Stomach smooth muscle (tissue), 2 donors: ENCODE measurements at regions not wholly inside any gene's neighbourhood (a gene's known extent, or its start where the extent isn't known, plus 50 kb on each side); places are given as distances from the start of the nearest gene placed in this dataset.

Source experiments
- H3K27ac ChIP-seq: one replicate; pipeline ENCODE4 v1.7.0; 2013; ENCODE audit warnings: mild to moderate bottlenecking, low read length, inconsistent platforms
- H3K27me3 ChIP-seq, 2 donors: one replicate each; pipeline ENCODE4 v1.7.0; 2013; ENCODE audit warnings: low read length in 2 of 2; ENCODE audit not compliant: insufficient read depth in 2 of 2, control insufficient read depth in 1 of 2
- H3K36me3 ChIP-seq, 2 donors: one replicate each; pipeline ENCODE4 v1.7.0; 2013; ENCODE audit warnings: low read length in 2 of 2; ENCODE audit not compliant: control insufficient read depth in 2 of 2, insufficient read depth in 2 of 2
- H3K4me1 ChIP-seq: one replicate; pipeline ENCODE4 v1.7.0; 2013; ENCODE audit warnings: low read length; ENCODE audit not compliant: control insufficient read depth, insufficient read depth
- H3K4me3 ChIP-seq, 2 donors: one replicate each; pipeline ENCODE4 v1.7.0; 2013; ENCODE audit warnings: low read length in 2 of 2
- H3K9ac ChIP-seq, 2 donors: one replicate each; pipeline ENCODE4 v1.7.0; 2013; ENCODE audit warnings: low read length in 2 of 2, mild to moderate bottlenecking in 1 of 2
- H3K9me3 ChIP-seq, 2 donors: one replicate each; pipeline ENCODE4 v1.7.0; 2013; ENCODE audit warnings: low read length in 2 of 2; ENCODE audit not compliant: control insufficient read depth in 2 of 2
- donor health status: healthy.
- donor health status: Pancreatic carcinoma.

GRCh38 chr18:42185486-42185885 lies 230.5 kb downstream of the PIK3C3 start:
- Histone ChIP-seq H3K36me3 (no peaks in the 10 kb centered on the region), H3K27me3 (no peaks in the 10 kb centered on the region), H3K4me3 (no peak overlapping the region), H3K9me3 (peaks cover 0 to 2% of the 10 kb centered on the region in 2 donors), H3K27ac (no peak overlapping the region), H3K9ac (no peak overlapping the region), H3K4me1 (no peaks in the 10 kb centered on the region)

- no peak overlapping the region for H3K27ac ChIP-seq
- no peaks in the 10 kb centered on the region for H3K27me3 ChIP-seq
- H3K4me1 ChIP-seq = no peaks in the 10 kb centered on the region
- peaks cover 0 to 2% of the 10 kb centered on the region in 2 donors for H3K9me3 ChIP-seq
- H3K36me3 ChIP-seq = no peaks in the 10 kb centered on the region
- H3K4me3 ChIP-seq = no peak overlapping the region
- no peak overlapping the region for H3K9ac ChIP-seq
Measured at GRCh38 chr18:42187611-42188380, 232.8 kb downstream of the PIK3C3 start.

DNA sequence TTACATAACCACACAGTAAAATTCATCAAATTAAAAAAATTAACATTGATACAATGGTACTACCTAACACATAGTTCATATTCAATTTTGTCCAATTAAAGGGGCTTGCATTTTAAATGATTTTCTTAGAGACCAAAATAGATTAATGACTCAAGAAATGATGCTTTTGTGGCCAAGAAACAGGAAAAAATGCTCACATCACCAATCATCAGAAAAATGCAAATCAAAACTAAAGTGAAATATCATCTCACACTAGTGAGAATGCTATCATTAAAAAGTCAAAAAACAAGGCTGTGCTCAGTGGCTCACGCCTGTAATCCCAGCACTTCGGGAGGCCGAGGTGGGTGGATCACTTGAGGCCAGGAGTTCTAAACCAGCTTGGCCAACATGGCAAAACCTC lies 235.6 kb downstream of the PIK3C3 start:
- no peaks in the 10 kb centered on the region for H3K27me3 ChIP-seq
- no peaks in the 10 kb centered on the region for H3K9me3 ChIP-seq
- H3K9ac ChIP-seq = no peak overlapping the region
- no peaks in the 10 kb centered on the region for H3K36me3 ChIP-seq
- no peaks in the 10 kb centered on the region for H3K4me1 ChIP-seq
- H3K4me3 ChIP-seq = no peak overlapping the region
- H3K27ac ChIP-seq = no peak overlapping the region

- no peaks in the 10 kb centered on the region for H3K36me3 ChIP-seq
- H3K27me3 ChIP-seq = no peaks in the 10 kb centered on the region
- H3K4me3 ChIP-seq = no peak overlapping the region
- no peaks in the 10 kb centered on the region for H3K4me1 ChIP-seq
- H3K9me3 ChIP-seq = no peaks in the 10 kb centered on the region
- no peak overlapping the region for H3K9ac ChIP-seq
- H3K27ac ChIP-seq = no peak overlapping the region
Measured at GRCh38 chr18:42192251-42193248, 237.5 kb downstream of the PIK3C3 start.

GRCh38 chr18:42196651-42197050 lies 241.6 kb downstream of the PIK3C3 start:
- H3K27me3 ChIP-seq = no peaks in the 10 kb centered on the region
- no peak overlapping the region for H3K27ac ChIP-seq
- no peaks in the 10 kb centered on the region for H3K4me1 ChIP-seq

GRCh38 chr18:42201137-42201536 lies 246.1 kb downstream of the PIK3C3 start:
- no peaks in the 10 kb centered on the region for H3K27me3 ChIP-seq
- no peaks in the 10 kb centered on the region for H3K4me1 ChIP-seq
- H3K36me3 ChIP-seq = no peaks in the 10 kb centered on the region
- no peaks in the 10 kb centered on the region for H3K9me3 ChIP-seq
- no peak overlapping the region for H3K4me3 ChIP-seq
- H3K9ac ChIP-seq = no peak overlapping the region
- H3K27ac ChIP-seq = no peak overlapping the region

More at GRCh38 chr18:42196651-42197050, 241.6 kb downstream of the PIK3C3 start:
- Histone ChIP-seq H3K36me3 (no peaks in the 10 kb centered on the region), H3K9ac (no peak overlapping the region), H3K4me3 (no peak overlapping the region), H3K9me3 (no peaks in the 10 kb centered on the region)

GRCh38 chr18:42211201-42211600 lies 256.2 kb downstream of the PIK3C3 start:
- no peak overlapping the region for H3K9ac ChIP-seq
- no peak overlapping the region for H3K4me3 ChIP-seq
- H3K9me3 ChIP-seq = no peaks in the 10 kb centered on the region
- H3K27me3 ChIP-seq = no peaks in the 10 kb centered on the region
- no peaks in the 10 kb centered on the region for H3K4me1 ChIP-seq
- no peaks in the 10 kb centered on the region for H3K36me3 ChIP-seq
- H3K27ac ChIP-seq = no peak overlapping the region

DNA sequence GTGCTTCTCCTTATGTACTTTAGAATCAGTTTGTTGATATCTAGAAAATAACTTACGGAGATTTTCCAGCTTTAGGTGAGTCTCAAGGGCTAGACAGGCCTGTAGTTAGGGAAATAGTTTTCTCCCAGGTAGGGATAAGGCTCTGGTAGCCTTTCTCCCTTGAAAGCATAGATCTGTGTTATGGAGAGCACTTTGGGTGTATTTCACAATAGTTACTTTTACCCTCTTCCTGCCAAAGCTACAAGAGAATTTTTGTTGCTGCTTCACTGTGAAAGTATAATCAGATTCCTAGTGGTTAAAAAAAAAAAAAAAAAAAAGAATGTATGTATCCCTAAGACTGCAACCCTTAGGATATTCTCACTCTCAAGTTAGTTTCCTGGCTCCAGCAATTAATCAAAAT lies 267.5 kb downstream of the PIK3C3 start:
- H3K9me3 ChIP-seq = no peaks in the 10 kb centered on the region
- H3K4me1 ChIP-seq = no peaks in the 10 kb centered on the region
- no peaks in the 10 kb centered on the region for H3K36me3 ChIP-seq
- H3K4me3 ChIP-seq = no peak overlapping the region
- H3K27ac ChIP-seq = no peak overlapping the region
- H3K9ac ChIP-seq = no peak overlapping the region
- no peaks in the 10 kb centered on the region for H3K27me3 ChIP-seq

DNA sequence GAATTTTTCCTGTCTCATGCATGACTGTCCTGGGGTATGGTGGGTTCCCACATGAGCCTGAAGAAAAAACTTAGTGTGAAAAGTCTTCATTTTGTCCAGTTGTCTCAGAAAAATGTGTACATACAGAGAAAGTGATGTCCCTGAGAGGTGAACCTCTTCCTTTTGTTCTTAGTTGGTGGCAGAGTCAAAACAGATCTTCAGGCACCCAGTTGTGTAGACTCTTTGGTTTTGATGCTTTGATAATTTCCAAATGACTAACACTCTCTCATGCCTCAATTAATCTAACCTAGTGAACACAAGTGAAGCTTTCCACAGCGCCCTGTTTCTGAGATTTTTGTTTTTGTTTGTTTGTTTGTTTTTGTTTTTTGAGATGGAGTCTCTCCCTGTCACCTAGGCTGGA lies 273.5 kb downstream of the PIK3C3 start:
- Histone ChIP-seq H3K9ac (no peak overlapping the region), H3K27me3 (no peaks in the 10 kb centered on the region), H3K36me3 (no peaks in the 10 kb centered on the region), H3K4me3 (no peak overlapping the region), H3K27ac (no peak overlapping the region), H3K4me1 (no peaks in the 10 kb centered on the region), H3K9me3 (no peaks in the 10 kb centered on the region)

- no peak overlapping the region for H3K4me3 ChIP-seq
- H3K27me3 ChIP-seq = no peaks in the 10 kb centered on the region
- H3K4me1 ChIP-seq = no peaks in the 10 kb centered on the region
- no peak overlapping the region for H3K27ac ChIP-seq
- no peak overlapping the region for H3K9ac ChIP-seq
- H3K9me3 ChIP-seq = no peaks in the 10 kb centered on the region
- no peaks in the 10 kb centered on the region for H3K36me3 ChIP-seq
Measured at GRCh38 chr18:42229211-42230210, 274.5 kb downstream of the PIK3C3 start.
